LoVo (cell line): ENCODE measurements at regions not wholly inside any gene's neighbourhood (a gene's known extent, or its start where the extent isn't known, plus 50 kb on each side); places are given as distances from the start of the nearest gene placed in this dataset.
A peak's percentile ranks its signal among the peaks of the same experiment; 100 is the strongest.

ENCODE experiments used
- DNase-seq: peaks from one replicate; pipeline ENCODE4 v3.0.0-alpha.2; 2016; ENCODE audit warnings: low spot score

- DNase-seq = no peak
Measured at GRCh38 chr4:34878961-34879360, 1365.4 kb downstream of the ARAP2 start.

GRCh38 chr4:34880246-34880645, 1364.1 kb downstream of the ARAP2 start:
- no peak for DNase-seq

GRCh38 chr4:34891892-34892291, 1352.4 kb downstream of the ARAP2 start:
- no peak for DNase-seq

- DNase-seq = no peak
Measured at GRCh38 chr4:34893382-34893781, 1350.9 kb downstream of the ARAP2 start.

GRCh38 chr4:34920032-34920431, 1324.3 kb downstream of the ARAP2 start:
- DNase-seq = no peak

GRCh38 chr4:34921391-34921790, 1322.9 kb downstream of the ARAP2 start:
- DNase-seq = no peak

- no peak for DNase-seq
Measured at GRCh38 chr4:34922325-34922724, 1322.0 kb downstream of the ARAP2 start.

- no peak for DNase-seq
Measured at GRCh38 chr4:34932591-34932990, 1311.7 kb downstream of the ARAP2 start.

GRCh38 chr4:34935739-34936138, 1308.6 kb downstream of the ARAP2 start:
- no peak for DNase-seq

GRCh38 chr4:34939073-34939472, 1305.2 kb downstream of the ARAP2 start:
- DNase-seq = no peak

- DNase-seq = no peak
Measured at GRCh38 chr4:34943741-34944386, 1300.5 kb downstream of the ARAP2 start.

GRCh38 chr4:34950926-34951325, 1293.4 kb downstream of the ARAP2 start:
- no peak for DNase-seq

GRCh38 chr4:34953145-34953799, 1291.0 kb downstream of the ARAP2 start:
- DNase-seq = no peak

- DNase-seq = no peak
Measured at GRCh38 chr4:34964613-34965012, 1279.7 kb downstream of the ARAP2 start.

GRCh38 chr4:34972189-34972588, 1272.1 kb downstream of the ARAP2 start:
- DNase-seq = no peak

- no peak for DNase-seq
Measured at GRCh38 chr4:34973650-34974312, 1270.5 kb downstream of the ARAP2 start.

- DNase-seq = no peak
Measured at GRCh38 chr4:34974313-34974680, 1270.0 kb downstream of the ARAP2 start.

- DNase-seq = peak; percentile 9
Measured at GRCh38 chr4:35021222-35021621, 1223.1 kb downstream of the ARAP2 start.

- no peak for DNase-seq
Measured at GRCh38 chr4:35025152-35025834, 1219.0 kb downstream of the ARAP2 start.

- DNase-seq = no peak
Measured at GRCh38 chr4:35038079-35038805, 1206.1 kb downstream of the ARAP2 start.

GRCh38 chr4:35038845-35039244, 1205.5 kb downstream of the ARAP2 start:
- DNase-seq = no peak

- no peak for DNase-seq
Measured at GRCh38 chr4:35052546-35052945, 1191.8 kb downstream of the ARAP2 start.
